ENCODE measurements at regions not wholly inside any gene's neighbourhood (a gene's known extent, or its start where the extent isn't known, plus 50 kb on each side); places are given as distances from the start of the nearest gene placed in this dataset.

- TF ChIP-seq ZNF462 (CRISPR knock-in tag; IDR thresholded peaks at IDR 0.05) = no peak
- no peak for TF ChIP-seq ETS1 (IDR thresholded peaks at IDR 0.05)
- no peak for TF ChIP-seq ZNF331 (CRISPR knock-in tag; IDR thresholded peaks at IDR 0.05; ENCODE audit: low read depth)
These were observed 218.4 kb upstream of the JARID2 start (continued) for GRCh38 chr6:15027472-15027871.

GRCh38 chr6:15032015-15032414 is 213.9 kb upstream of the JARID2 start:
- Histone ChIP-seq H2AFZ (no peak overlapping the region), H3K9me2 (ENCODE audit: insufficient read depth) (0 out of 2 replicates have a peak, but pooled peaks cover 4% of the 10 kb centered on the region), H3K27ac (ENCODE audit: low read depth) (no peak overlapping the region), H3K27me3 (ENCODE audit: insufficient read depth) (no peaks in the 10 kb centered on the region), H3K79me2 (replicated peaks; ENCODE audit: insufficient read depth) (no peaks in the 10 kb centered on the region), H3K4me3 (no peak overlapping the region), H3K4me1 (ENCODE audit: insufficient read depth) (peaks cover 16% of the 10 kb centered on the region), H3K36me3 (ENCODE audit: insufficient read depth) (0 out of 2 replicates have a peak, but pooled peaks cover 3% of the 10 kb centered on the region), H4K20me1 (replicated peaks; ENCODE audit: insufficient read depth) (no peaks in the 10 kb centered on the region), H3K4me2 (no peak overlapping the region), H3F3A (replicated peaks; ENCODE audit: low read depth) (0 out of 2 replicates have a peak, but pooled peaks cover 3% of the 10 kb centered on the region)
- H3K9me3 Mint-ChIP-seq = peaks cover 22% of the 10 kb centered on the region; the same call in 2 of the 3 replicates
- peaks cover 21% of the 10 kb centered on the region for H3K4me1 Mint-ChIP-seq
- no peak overlapping the region for H3K27ac Mint-ChIP-seq
- peaks cover 14% of the 10 kb centered on the region for H3K27me3 Mint-ChIP-seq (ENCODE audit: insufficient read depth, low read depth, poor library complexity)
- no peak for TF ChIP-seq ZNF331 (CRISPR knock-in tag; IDR thresholded peaks at IDR 0.05; ENCODE audit: low read depth)
- TF ChIP-seq JUNB (IDR thresholded peaks at IDR 0.05; ENCODE audit: unreplicated experiment) = no peak
- no peak for TF ChIP-seq REST (IDR thresholded peaks at IDR 0.05; ENCODE audit: unreplicated experiment)
- no peak for TF ChIP-seq STAT1 (IDR thresholded peaks at IDR 0.05; ENCODE audit: unreplicated experiment)
- no peak for TF ChIP-seq POLR2AphosphoS5 (IDR thresholded peaks at IDR 0.05; ENCODE audit: low read depth)
- TF ChIP-seq ETS1 (IDR thresholded peaks at IDR 0.05) = no peak
- TF ChIP-seq CREB1 (CRISPR knock-in tag; IDR thresholded peaks at IDR 0.05; ENCODE audit: low read depth) = no peak
- TF ChIP-seq NANOG (IDR thresholded peaks at IDR 0.05; ENCODE audit: borderline replicate concordance) = no peak
- TF ChIP-seq EZH2phosphoT487 (IDR thresholded peaks at IDR 0.05; ENCODE audit: unreplicated experiment) = no peak
- TF ChIP-seq EZH2 (IDR thresholded peaks at IDR 0.05; ENCODE audit: low read depth, unreplicated experiment) = no peak
- no peak for DNase-seq (ENCODE audit: low spot score)
- peaks cover 27% of the 10 kb centered on the region; the same call in 2 of the 3 replicates for H3K36me3 Mint-ChIP-seq (ENCODE audit: low read depth)
- H3K4me3 Mint-ChIP-seq = no peak overlapping the region
- no peak for ATAC-seq
